GM12878 (cell line): ENCODE measurements at regions not wholly inside any gene's neighbourhood (a gene's known extent, or its start where the extent isn't known, plus 50 kb on each side); places are given as distances from the start of the nearest gene placed in this dataset.

Source experiments
- YY1 ChIP-seq: IDR thresholded peaks from 2 replicates; pipeline ENCODE4 v1.6.1; 2011; ENCODE audit warnings: low read depth, mild to moderate bottlenecking, low read length
- TF ChIP-seq, protein P1 (sequence below), 3 experiments: IDR thresholded peaks in 2 of 3; conservative IDR thresholded peaks in 1 of 3; 2 replicates each; pipeline ENCODE4 v1.5.1; 2011; ENCODE audit warnings: low read depth in 3 of 3, low read length in 3 of 3, mild to moderate bottlenecking in 3 of 3, control low read depth in 2 of 3, moderate library complexity in 2 of 3, inconsistent platforms in 1 of 3, mixed read lengths in 1 of 3; ENCODE audit not compliant: control insufficient read depth in 2 of 3, insufficient read depth in 1 of 3; ENCODE audit errors: extremely low read depth in 1 of 3

DNA sequence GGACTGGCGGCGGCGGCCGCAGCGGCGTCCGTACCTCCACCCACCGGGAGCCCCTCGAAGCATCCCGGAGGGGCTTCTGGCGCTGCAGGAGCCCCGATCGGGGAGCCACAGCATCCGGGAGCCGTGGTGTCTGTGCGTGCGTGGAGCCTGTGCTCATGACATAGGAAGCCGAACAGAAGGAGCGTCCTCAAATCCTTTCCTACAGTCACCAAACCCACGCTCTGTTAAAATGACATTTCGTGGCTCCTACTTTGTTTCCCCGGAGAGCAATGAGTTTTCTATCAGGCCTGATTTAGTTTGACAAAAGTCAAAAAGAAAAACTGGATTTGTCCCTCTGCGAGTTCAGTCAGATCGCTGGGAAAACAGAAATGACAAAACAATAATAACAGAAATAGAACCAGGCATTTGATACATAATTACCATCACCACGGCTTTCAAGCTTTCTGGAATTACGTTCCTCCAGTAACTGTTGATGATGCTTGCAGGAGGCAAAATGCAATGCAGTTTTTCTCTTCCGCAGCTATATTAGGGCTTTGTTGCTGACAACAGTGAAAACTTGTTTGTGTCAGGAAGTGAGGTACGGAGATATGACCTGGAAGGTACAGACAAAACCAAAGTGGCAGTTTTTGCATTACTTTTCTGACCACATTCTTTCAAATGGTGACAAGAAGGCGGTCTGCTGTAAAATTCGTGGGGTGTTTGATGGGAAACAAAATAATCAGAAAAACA lies 219.3 kb upstream of the MKLN1 start:
- TF ChIP-seq, protein P1, sequence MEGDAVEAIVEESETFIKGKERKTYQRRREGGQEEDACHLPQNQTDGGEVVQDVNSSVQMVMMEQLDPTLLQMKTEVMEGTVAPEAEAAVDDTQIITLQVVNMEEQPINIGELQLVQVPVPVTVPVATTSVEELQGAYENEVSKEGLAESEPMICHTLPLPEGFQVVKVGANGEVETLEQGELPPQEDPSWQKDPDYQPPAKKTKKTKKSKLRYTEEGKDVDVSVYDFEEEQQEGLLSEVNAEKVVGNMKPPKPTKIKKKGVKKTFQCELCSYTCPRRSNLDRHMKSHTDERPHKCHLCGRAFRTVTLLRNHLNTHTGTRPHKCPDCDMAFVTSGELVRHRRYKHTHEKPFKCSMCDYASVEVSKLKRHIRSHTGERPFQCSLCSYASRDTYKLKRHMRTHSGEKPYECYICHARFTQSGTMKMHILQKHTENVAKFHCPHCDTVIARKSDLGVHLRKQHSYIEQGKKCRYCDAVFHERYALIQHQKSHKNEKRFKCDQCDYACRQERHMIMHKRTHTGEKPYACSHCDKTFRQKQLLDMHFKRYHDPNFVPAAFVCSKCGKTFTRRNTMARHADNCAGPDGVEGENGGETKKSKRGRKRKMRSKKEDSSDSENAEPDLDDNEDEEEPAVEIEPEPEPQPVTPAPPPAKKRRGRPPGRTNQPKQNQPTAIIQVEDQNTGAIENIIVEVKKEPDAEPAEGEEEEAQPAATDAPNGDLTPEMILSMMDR (IDR thresholded peaks at IDR 0.05 in 2 of 3, conservative IDR thresholded peaks at IDR 0.05 in 1 of 3; ENCODE audit: control insufficient read depth in 2 of 3, extremely low read depth in 1 of 3, insufficient read depth in 1 of 3, low read depth in 3 of 3, low read length in 3 of 3): no peak
- TF ChIP-seq YY1: no peak
